ENCODE measurements at regions not wholly inside any gene's neighbourhood (a gene's known extent, or its start where the extent isn't known, plus 50 kb on each side); places are given as distances from the start of the nearest gene placed in this dataset.

GRCh38 chr17:71170070-71170469, 950.8 kb upstream of the SOX9 start:
- TF ChIP-seq CTCF (IDR thresholded peaks at IDR 0.05) = no peak
- TF ChIP-seq POLR2A (IDR thresholded peaks at IDR 0.05) = no peak
